ENCODE measurements at regions not wholly inside any gene's neighbourhood (a gene's known extent, or its start where the extent isn't known, plus 50 kb on each side); places are given as distances from the start of the nearest gene placed in this dataset.

DNA sequence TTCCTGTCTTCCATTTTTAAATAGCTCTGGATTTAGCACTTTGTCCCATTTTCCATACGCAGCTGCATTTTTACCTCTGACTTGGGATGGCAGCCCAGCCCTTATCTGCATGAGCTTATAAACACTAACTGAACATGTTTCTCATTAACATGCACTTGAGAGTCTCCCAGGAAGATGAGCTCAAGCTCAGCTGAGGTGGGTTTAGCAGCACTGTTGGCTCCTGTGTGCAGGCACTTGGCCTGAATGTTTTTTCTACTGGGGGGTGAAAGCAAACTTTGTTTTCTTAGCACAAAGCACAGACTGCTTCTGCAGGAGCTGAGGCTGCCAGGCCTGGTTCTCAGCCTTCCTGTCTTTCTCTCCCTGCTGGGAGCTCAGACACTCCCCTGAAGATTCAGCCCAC lies 1093.6 kb upstream of the AUTS2 start:
- H3K4me3 ChIP-seq (ENCODE audit: low read depth, low read length) = no peak overlapping the region
- DNase-seq (ENCODE audit: low read depth, low spot score) = no peak
- ChIA-PET POLR2A (no interaction called here), CTCF (no interaction called here)
- TF ChIP-seq, protein P1, sequence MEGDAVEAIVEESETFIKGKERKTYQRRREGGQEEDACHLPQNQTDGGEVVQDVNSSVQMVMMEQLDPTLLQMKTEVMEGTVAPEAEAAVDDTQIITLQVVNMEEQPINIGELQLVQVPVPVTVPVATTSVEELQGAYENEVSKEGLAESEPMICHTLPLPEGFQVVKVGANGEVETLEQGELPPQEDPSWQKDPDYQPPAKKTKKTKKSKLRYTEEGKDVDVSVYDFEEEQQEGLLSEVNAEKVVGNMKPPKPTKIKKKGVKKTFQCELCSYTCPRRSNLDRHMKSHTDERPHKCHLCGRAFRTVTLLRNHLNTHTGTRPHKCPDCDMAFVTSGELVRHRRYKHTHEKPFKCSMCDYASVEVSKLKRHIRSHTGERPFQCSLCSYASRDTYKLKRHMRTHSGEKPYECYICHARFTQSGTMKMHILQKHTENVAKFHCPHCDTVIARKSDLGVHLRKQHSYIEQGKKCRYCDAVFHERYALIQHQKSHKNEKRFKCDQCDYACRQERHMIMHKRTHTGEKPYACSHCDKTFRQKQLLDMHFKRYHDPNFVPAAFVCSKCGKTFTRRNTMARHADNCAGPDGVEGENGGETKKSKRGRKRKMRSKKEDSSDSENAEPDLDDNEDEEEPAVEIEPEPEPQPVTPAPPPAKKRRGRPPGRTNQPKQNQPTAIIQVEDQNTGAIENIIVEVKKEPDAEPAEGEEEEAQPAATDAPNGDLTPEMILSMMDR (IDR thresholded peaks at IDR 0.05; ENCODE audit: insufficient read depth, low read length, missing control alignments) = no peak

GRCh38 chr7:68505721-68506120 lies 1092.6 kb upstream of the AUTS2 start:
- TF ChIP-seq, protein P1 (IDR thresholded peaks at IDR 0.05; ENCODE audit: insufficient read depth, low read length, missing control alignments) = no peak
- CTCF ChIA-PET = no interaction called here

DNA sequence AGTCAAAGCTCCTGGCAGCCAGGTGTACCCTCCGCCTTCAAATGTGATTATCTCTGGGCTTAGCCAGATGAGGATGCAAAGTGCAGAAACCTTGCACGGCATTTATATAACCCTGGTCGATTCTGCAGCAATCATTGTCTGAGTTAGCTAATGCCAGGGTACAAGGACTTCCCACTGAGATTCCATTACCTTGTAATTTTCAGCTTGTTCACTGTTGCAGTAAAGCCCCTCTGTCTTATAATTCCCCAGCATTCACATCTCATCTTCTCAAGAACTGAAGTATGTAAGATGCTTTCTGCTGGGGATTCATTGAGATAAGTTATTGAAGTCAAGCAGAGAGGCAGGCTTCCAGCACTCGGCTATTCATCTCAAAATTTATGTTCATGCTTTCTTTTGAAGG lies 1090.6 kb upstream of the AUTS2 start:
- POLR2A ChIA-PET = no interaction called here
- CTCF ChIA-PET = no interaction called here
- no peak for DNase-seq (ENCODE audit: low read depth, low spot score)
- no peak overlapping the region for H3K4me3 ChIP-seq (ENCODE audit: low read depth, low read length)
- TF ChIP-seq, protein P1 (IDR thresholded peaks at IDR 0.05; ENCODE audit: insufficient read depth, low read length, missing control alignments) = no peak

More at GRCh38 chr7:68505721-68506120, 1092.6 kb upstream of the AUTS2 start:
- POLR2A ChIA-PET = no interaction called here
- no peak for DNase-seq (ENCODE audit: low read depth, low spot score)
- H3K4me3 ChIP-seq (ENCODE audit: low read depth, low read length) = no peak overlapping the region

GRCh38 chr7:68509054-68509453 lies 1089.2 kb upstream of the AUTS2 start:
- no peak overlapping the region for H3K4me3 ChIP-seq (ENCODE audit: low read depth, low read length)
- ChIA-PET CTCF (no interaction called here), POLR2A (no interaction called here)
- TF ChIP-seq, protein P1 (IDR thresholded peaks at IDR 0.05; ENCODE audit: insufficient read depth, low read length, missing control alignments) = no peak
- DNase-seq (ENCODE audit: low read depth, low spot score) = no peak

DNA sequence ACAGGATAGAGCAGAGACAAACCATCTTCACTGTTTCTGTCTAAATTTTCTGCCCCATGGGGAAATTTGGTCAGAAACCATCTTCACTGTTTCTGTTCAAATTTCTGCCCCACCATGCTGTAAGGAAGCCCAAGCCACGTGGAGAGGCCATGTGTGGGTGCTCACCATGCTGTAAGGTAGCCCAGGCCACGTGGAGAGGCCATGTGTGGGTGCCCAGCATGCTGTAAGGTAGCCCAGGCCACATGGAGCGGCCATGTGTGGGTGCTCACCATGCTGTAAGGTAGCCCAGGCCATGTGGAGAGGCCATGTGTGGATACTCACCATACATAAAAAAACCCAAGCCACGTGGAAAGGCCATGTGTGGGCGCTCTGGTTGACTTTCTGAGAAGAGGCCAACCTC lies 1088.7 kb upstream of the AUTS2 start:
- H3K4me3 ChIP-seq (ENCODE audit: low read depth, low read length) = no peak overlapping the region
- DNase-seq (ENCODE audit: low read depth, low spot score) = no peak
- POLR2A ChIA-PET = no interaction called here
- TF ChIP-seq, protein P1 (IDR thresholded peaks at IDR 0.05; ENCODE audit: insufficient read depth, low read length, missing control alignments) = no peak
- CTCF ChIA-PET = no interaction called here

- no peak overlapping the region for H3K4me3 ChIP-seq (ENCODE audit: low read depth, low read length)
- POLR2A ChIA-PET = no interaction called here
- TF ChIP-seq, protein P1 (IDR thresholded peaks at IDR 0.05; ENCODE audit: insufficient read depth, low read length, missing control alignments) = no peak
- DNase-seq (ENCODE audit: low read depth, low spot score) = no peak
- CTCF ChIA-PET = interaction anchor here (1.2 kb wide), 1 partner anchor 13 kb away, joined by 3 read pairs; no protein-coding TSS in a partner anchor
Measured at GRCh38 chr7:68511281-68511680, 1087.0 kb upstream of the AUTS2 start.
